ENCODE measurements at regions not wholly inside any gene's neighbourhood (a gene's known extent, or its start where the extent isn't known, plus 50 kb on each side); places are given as distances from the start of the nearest gene placed in this dataset.

- no peak overlapping the region for H2BK120ac ChIP-seq (ENCODE audit: low read depth, low read length)
- H2AK5ac ChIP-seq (ENCODE audit: low read length, severe bottlenecking): no peak overlapping the region
- H4K91ac ChIP-seq (ENCODE audit: low read length): no peak overlapping the region
- H3K4me3 ChIP-seq (ENCODE audit: insufficient read depth in 1 of 2, low read depth in 1 of 2, low read length in 2 of 2): no peak overlapping the region
- H3K4ac ChIP-seq (ENCODE audit: low read depth in 1 of 2, low read length in 2 of 2): no peak overlapping the region
- no peak overlapping the region for H3K23ac ChIP-seq (ENCODE audit: low read length in 2 of 2)
- no peak overlapping the region for H2BK12ac ChIP-seq (ENCODE audit: low read length in 2 of 2)
- no peak overlapping the region for H3K14ac ChIP-seq (ENCODE audit: low read length in 2 of 2)
- H3K79me1 ChIP-seq (replicated peaks; ENCODE audit: low read length, poor library complexity, severe bottlenecking): no peaks in the 10 kb centered on the region
- H3K18ac ChIP-seq (ENCODE audit: low read depth in 1 of 2, low read length in 2 of 2): no peak overlapping the region
- no peak overlapping the region for H3K4me2 ChIP-seq (ENCODE audit: low read length, poor library complexity, severe bottlenecking)
- WGBS: 80% methylated on average over 4 of the region's 6 CpGs
- H2BK5ac ChIP-seq (ENCODE audit: low read depth, low read length, poor library complexity, severe bottlenecking): no peak overlapping the region
- no peak overlapping the region for H3K9ac ChIP-seq (ENCODE audit: low read length)
- H3K9me3 ChIP-seq (ENCODE audit: control insufficient read depth, low read length): no peaks in the 10 kb centered on the region
- no peak overlapping the region for H4K8ac ChIP-seq (ENCODE audit: low read length)
- H3K36me3 ChIP-seq (ENCODE audit: control insufficient read depth in 1 of 2, insufficient read depth in 2 of 2, low read depth in 1 of 2, low read length in 2 of 2): no peaks in the 10 kb centered on the region
- no peaks in the 10 kb centered on the region for H3K4me1 ChIP-seq (ENCODE audit: control insufficient read depth, insufficient read depth, low read depth, low read length)
- no peaks in the 10 kb centered on the region for H3K27me3 ChIP-seq (ENCODE audit: control insufficient read depth in 1 of 2, insufficient read depth in 1 of 2, low read length in 2 of 2)
- no peak overlapping the region for H3K27ac ChIP-seq (ENCODE audit: low read length, poor library complexity, severe bottlenecking)
- no peak overlapping the region for H2AFZ ChIP-seq (ENCODE audit: low read depth, low read length)
- DNase-seq: no peak
- H2BK15ac ChIP-seq (ENCODE audit: low read depth, poor library complexity, severe bottlenecking): no peak overlapping the region
Measured at GRCh38 chr4:100069207-100069606, 119.1 kb upstream of the H2AZ1 start.

DNA sequence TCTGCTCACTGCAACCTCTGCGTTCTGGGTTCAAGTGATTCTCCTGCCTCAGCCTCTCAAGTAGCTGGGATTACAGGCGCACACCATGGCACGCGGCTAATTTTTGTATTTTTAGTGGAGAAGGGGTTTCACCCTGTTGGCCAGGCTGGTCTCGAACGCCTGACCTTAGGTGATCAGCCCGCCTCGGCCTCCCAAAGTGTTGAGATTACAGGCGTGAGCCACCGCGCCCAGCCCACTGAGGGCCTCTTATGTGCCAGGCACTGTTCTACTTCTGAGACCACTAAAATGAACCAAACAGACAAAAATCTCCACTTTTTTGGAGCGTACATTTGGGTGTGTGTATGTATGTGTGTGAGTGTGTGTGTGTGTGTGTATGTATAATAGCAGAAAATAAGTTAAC lies 117.2 kb upstream of the H2AZ1 start:
- Histone ChIP-seq H3K27me3 (ENCODE audit: control insufficient read depth in 1 of 2, insufficient read depth in 1 of 2, low read length in 2 of 2) (no peaks in the 10 kb centered on the region), H3K9me3 (ENCODE audit: control insufficient read depth, low read length) (no peaks in the 10 kb centered on the region), H3K9ac (ENCODE audit: low read length) (no peak overlapping the region), H3K23ac (ENCODE audit: low read length in 2 of 2) (no peak overlapping the region), H3K36me3 (ENCODE audit: control insufficient read depth in 1 of 2, insufficient read depth in 2 of 2, low read depth in 1 of 2, low read length in 2 of 2) (no peaks in the 10 kb centered on the region), H2BK12ac (ENCODE audit: low read length in 2 of 2) (no peak overlapping the region), H2BK120ac (ENCODE audit: low read depth, low read length) (no peak overlapping the region), H3K18ac (ENCODE audit: low read depth in 1 of 2, low read length in 2 of 2) (no peak overlapping the region), H2AFZ (ENCODE audit: low read depth, low read length) (no peak overlapping the region), H3K4me3 (ENCODE audit: insufficient read depth in 1 of 2, low read depth in 1 of 2, low read length in 2 of 2) (no peak overlapping the region), H3K4me1 (ENCODE audit: control insufficient read depth, insufficient read depth, low read depth, low read length) (no peaks in the 10 kb centered on the region), H3K79me1 (replicated peaks; ENCODE audit: low read length, poor library complexity, severe bottlenecking) (no peaks in the 10 kb centered on the region), H3K14ac (ENCODE audit: low read length in 2 of 2) (no peak overlapping the region), H2BK5ac (ENCODE audit: low read depth, low read length, poor library complexity, severe bottlenecking) (no peak overlapping the region), H3K4ac (ENCODE audit: low read depth in 1 of 2, low read length in 2 of 2) (no peak overlapping the region), H2BK15ac (ENCODE audit: low read depth, poor library complexity, severe bottlenecking) (no peak overlapping the region), H3K4me2 (ENCODE audit: low read length, poor library complexity, severe bottlenecking) (no peak overlapping the region), H3K27ac (ENCODE audit: low read length, poor library complexity, severe bottlenecking) (no peak overlapping the region), H4K91ac (ENCODE audit: low read length) (no peak overlapping the region), H2AK5ac (ENCODE audit: low read length, severe bottlenecking) (no peak overlapping the region), H4K8ac (ENCODE audit: low read length) (no peak overlapping the region)
- 93% methylated on average over 11 of the region's 12 CpGs for WGBS
- DNase-seq: no peak

DNA sequence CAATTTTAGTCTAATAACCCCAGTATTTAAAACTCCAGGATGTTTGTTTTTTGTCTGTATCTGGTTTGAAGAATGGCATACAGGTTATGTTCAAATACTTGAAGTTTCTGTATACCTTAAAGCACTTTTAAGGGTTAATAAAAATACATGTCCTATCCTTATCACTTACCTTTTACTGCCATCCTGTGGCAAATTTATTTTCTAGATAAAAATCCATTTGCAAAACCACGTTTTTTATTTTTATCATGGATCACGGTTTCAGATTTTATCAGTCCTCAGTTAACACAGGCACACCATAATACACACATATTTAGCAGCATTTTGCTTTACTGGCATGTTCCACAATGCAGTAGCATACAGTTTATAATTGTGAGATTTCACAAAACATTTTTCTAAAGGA lies 113.3 kb upstream of the H2AZ1 start:
- Histone ChIP-seq H3K9me3 (ENCODE audit: control insufficient read depth, low read length) (no peaks in the 10 kb centered on the region), H2AFZ (ENCODE audit: low read depth, low read length) (no peak overlapping the region), H2BK12ac (ENCODE audit: low read length in 2 of 2) (no peak overlapping the region), H2BK120ac (ENCODE audit: low read depth, low read length) (no peak overlapping the region), H3K4me2 (ENCODE audit: low read length, poor library complexity, severe bottlenecking) (no peak overlapping the region), H3K4ac (ENCODE audit: low read depth in 1 of 2, low read length in 2 of 2) (no peak overlapping the region), H3K79me1 (replicated peaks; ENCODE audit: low read length, poor library complexity, severe bottlenecking) (no peaks in the 10 kb centered on the region), H3K4me3 (ENCODE audit: insufficient read depth in 1 of 2, low read depth in 1 of 2, low read length in 2 of 2) (no peak overlapping the region), H3K36me3 (ENCODE audit: control insufficient read depth in 1 of 2, insufficient read depth in 2 of 2, low read depth in 1 of 2, low read length in 2 of 2) (no peaks in the 10 kb centered on the region), H4K91ac (ENCODE audit: low read length) (no peak overlapping the region), H4K8ac (ENCODE audit: low read length) (no peak overlapping the region), H3K27me3 (ENCODE audit: control insufficient read depth in 1 of 2, insufficient read depth in 1 of 2, low read length in 2 of 2) (no peaks in the 10 kb centered on the region), H3K23ac (ENCODE audit: low read length in 2 of 2) (no peak overlapping the region), H3K27ac (ENCODE audit: low read length, poor library complexity, severe bottlenecking) (no peak overlapping the region), H2AK5ac (ENCODE audit: low read length, severe bottlenecking) (no peak overlapping the region), H3K9ac (ENCODE audit: low read length) (no peak overlapping the region), H2BK5ac (ENCODE audit: low read depth, low read length, poor library complexity, severe bottlenecking) (no peak overlapping the region), H2BK15ac (ENCODE audit: low read depth, poor library complexity, severe bottlenecking) (no peak overlapping the region), H3K14ac (ENCODE audit: low read length in 2 of 2) (no peak overlapping the region), H3K4me1 (ENCODE audit: control insufficient read depth, insufficient read depth, low read depth, low read length) (peaks cover 1% of the 10 kb centered on the region), H3K18ac (ENCODE audit: low read depth in 1 of 2, low read length in 2 of 2) (no peak overlapping the region)
- no peak for DNase-seq
- 52% methylated on average over 2 of the region's 2 CpGs for WGBS

DNA sequence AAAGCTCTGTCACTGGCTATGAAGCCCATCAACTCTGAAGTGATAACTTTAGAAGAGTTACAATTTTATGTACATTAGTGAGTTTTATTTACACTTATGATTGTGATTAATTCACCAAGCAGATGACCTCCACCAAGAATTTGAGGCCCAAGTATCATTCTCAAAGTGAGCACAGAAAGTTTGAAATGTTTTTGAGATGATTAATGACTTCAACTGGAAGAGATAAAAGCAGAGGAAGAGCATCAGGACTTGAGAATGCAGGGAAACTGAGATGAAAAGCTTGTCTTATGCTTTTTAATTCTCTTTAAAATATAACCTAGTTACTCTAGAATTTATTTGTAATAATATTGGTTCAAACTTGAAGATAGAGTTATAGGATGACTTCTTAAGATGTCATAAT lies 112.8 kb upstream of the H2AZ1 start:
- no peak for DNase-seq
- H4K8ac ChIP-seq (ENCODE audit: low read length): no peak overlapping the region
- no peak overlapping the region for H3K9ac ChIP-seq (ENCODE audit: low read length)
- H2BK5ac ChIP-seq (ENCODE audit: low read depth, low read length, poor library complexity, severe bottlenecking): no peak overlapping the region
- H3K4me3 ChIP-seq (ENCODE audit: insufficient read depth in 1 of 2, low read depth in 1 of 2, low read length in 2 of 2): no peak overlapping the region
- H4K91ac ChIP-seq (ENCODE audit: low read length): no peak overlapping the region
- H3K79me1 ChIP-seq (replicated peaks; ENCODE audit: low read length, poor library complexity, severe bottlenecking): no peaks in the 10 kb centered on the region
- H3K23ac ChIP-seq (ENCODE audit: low read length in 2 of 2): no peak overlapping the region
- no peaks in the 10 kb centered on the region for H3K27me3 ChIP-seq (ENCODE audit: control insufficient read depth in 1 of 2, insufficient read depth in 1 of 2, low read length in 2 of 2)
- H2BK120ac ChIP-seq (ENCODE audit: low read depth, low read length): no peak overlapping the region
- H2AFZ ChIP-seq (ENCODE audit: low read depth, low read length): no peak overlapping the region
- no peaks in the 10 kb centered on the region for H3K9me3 ChIP-seq (ENCODE audit: control insufficient read depth, low read length)
- no peak overlapping the region for H3K18ac ChIP-seq (ENCODE audit: low read depth in 1 of 2, low read length in 2 of 2)
- no peaks in the 10 kb centered on the region for H3K36me3 ChIP-seq (ENCODE audit: control insufficient read depth in 1 of 2, insufficient read depth in 2 of 2, low read depth in 1 of 2, low read length in 2 of 2)
- no peak overlapping the region for H3K27ac ChIP-seq (ENCODE audit: low read length, poor library complexity, severe bottlenecking)
- H3K4me1 ChIP-seq (ENCODE audit: control insufficient read depth, insufficient read depth, low read depth, low read length): peaks cover 1% of the 10 kb centered on the region
- H3K4me2 ChIP-seq (ENCODE audit: low read length, poor library complexity, severe bottlenecking): no peak overlapping the region
- no peak overlapping the region for H2AK5ac ChIP-seq (ENCODE audit: low read length, severe bottlenecking)
- H3K14ac ChIP-seq (ENCODE audit: low read length in 2 of 2): no peak overlapping the region
- no peak overlapping the region for H2BK15ac ChIP-seq (ENCODE audit: low read depth, poor library complexity, severe bottlenecking)
- no peak overlapping the region for H3K4ac ChIP-seq (ENCODE audit: low read depth in 1 of 2, low read length in 2 of 2)
- H2BK12ac ChIP-seq (ENCODE audit: low read length in 2 of 2): no peak overlapping the region

Data from mesenchymal stem cell (in vitro differentiated cells and primary cell).